GM19372 (cell line): ENCODE measurements at regions not wholly inside any gene's neighbourhood (a gene's known extent, or its start where the extent isn't known, plus 50 kb on each side); places are given as distances from the start of the nearest gene placed in this dataset.

Experiments
- ATAC-seq: cut with Tn5 transposase; IDR thresholded peaks from one replicate; pipeline ENCODE4 v1.9.1; 2021; ENCODE audit warnings: mild to moderate bottlenecking, low read depth, moderate library complexity; ENCODE audit not compliant: unreplicated experiment

- no peak for ATAC-seq
These were observed 421.2 kb upstream of the DAB1 start for GRCh38 chr1:57845041-57845440.

DNA sequence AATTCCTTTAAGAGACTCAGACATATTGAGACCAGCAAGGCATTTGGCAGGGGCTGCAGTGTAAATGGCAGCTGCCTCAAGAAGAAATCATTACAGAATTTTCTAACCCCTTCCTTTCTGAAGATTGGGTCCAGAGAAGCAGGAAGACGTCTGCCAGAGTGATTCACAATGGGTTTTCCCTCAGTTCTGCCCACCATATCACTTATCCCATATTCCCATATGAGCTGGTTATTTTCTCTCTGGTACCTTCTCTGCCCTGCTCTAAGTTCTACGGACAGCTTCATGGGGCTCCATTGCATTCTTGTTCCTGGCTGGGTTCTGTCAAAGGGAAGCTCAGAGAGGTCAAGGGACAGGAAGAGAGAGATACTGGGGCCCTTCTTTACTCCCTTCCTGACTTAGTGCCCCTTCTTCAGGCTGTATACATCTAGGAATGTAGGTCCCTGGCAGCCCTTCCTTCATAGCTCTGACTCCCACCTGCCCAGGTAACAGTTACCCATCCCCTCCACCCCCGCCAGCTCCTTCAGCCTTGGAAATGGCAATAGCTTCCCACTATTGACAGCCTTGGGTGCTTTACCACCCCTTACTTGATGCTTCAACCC lies 420.6 kb upstream of the DAB1 start:
- no peak for ATAC-seq

DNA sequence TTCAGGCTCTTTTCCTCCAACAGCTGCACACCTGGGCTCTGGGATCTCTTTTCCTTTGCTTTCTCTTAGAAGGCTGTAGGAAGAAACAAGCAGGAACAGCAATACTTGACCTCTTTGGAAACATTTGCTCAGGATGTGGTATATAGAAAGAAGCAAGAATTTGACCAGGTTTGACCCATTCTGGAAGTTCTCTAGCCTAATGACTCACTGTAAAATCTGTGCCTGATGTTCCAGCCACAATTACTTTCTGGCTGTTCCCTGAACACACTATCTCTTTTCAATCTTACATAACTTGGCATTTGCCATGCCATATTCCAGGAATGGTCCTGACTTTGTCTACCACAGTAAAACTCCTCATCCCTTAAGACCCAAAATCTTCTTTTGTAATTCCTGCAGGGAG lies 419.9 kb upstream of the DAB1 start:
- no peak for ATAC-seq

DNA sequence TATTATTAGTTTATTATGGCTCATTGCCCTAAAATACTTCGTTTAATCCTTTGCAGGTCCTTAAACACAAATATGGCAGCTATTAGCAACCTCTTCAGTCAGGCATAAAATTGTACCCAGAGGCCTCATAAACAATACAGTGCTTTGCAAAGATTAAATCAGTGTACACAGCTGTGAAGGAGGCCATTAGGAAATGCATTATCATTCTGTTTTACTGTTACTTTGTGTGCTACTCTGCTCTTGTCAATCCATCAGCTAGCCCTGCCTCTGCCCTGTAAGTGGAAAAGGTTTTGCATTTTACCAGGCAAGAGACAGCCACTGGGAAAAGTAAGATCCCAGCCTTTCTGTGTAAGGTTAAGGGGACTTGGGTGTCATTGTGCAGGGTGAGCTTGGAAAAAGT lies 415.7 kb upstream of the DAB1 start:
- ATAC-seq: no peak

GRCh38 chr1:57839067-57839466 lies 415.2 kb upstream of the DAB1 start:
- ATAC-seq: no peak

GRCh38 chr1:57835620-57836019 lies 411.8 kb upstream of the DAB1 start:
- no peak for ATAC-seq

DNA sequence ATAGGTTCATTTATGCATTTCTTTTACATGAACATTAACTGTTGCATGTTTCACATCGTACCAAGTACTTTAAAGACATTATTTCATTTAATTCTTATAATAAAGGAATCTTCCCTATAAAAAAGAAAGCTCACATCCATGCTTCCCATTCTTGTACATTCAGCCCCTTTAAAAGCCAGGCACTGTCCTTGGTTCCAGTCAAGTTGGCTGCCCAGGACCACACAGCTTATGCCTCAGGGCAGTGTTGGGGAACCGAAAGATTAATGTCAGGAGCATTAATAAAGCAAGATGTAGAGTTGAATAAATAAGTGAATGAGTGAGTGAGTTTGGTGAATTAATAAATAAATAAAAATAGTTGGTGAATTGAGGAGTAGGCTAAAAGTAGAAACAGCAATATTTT lies 409.4 kb upstream of the DAB1 start:
- ATAC-seq: no peak

GRCh38 chr1:57832612-57833011 lies 408.8 kb upstream of the DAB1 start:
- no peak for ATAC-seq

GRCh38 chr1:57831624-57832023 lies 407.8 kb upstream of the DAB1 start:
- ATAC-seq: no peak

- no peak for ATAC-seq
These were observed 402.7 kb upstream of the DAB1 start for GRCh38 chr1:57826535-57826934.

DNA sequence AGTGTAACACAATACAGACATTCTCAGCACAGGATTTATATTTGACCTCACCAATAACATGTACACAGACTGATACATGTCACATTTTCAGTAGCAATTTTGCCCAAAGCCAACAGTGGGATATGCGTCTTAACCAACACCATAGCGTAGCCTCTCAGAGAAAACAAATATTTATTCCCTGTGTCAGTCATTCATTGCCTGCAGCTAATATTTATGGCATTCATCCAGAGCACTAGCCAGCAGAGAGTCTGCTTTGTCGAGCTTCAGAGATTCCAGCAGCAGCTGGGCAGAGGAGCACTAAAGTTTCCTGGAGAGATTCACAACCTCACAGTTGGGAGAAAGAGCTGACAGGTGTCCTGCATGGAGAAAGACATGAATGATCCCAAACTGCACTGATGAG lies 400.7 kb upstream of the DAB1 start:
- ATAC-seq: no peak

- ATAC-seq: no peak
These were observed 396.7 kb upstream of the DAB1 start for GRCh38 chr1:57820356-57821095.

GRCh38 chr1:57819893-57820292 lies 396.0 kb upstream of the DAB1 start:
- ATAC-seq: no peak

DNA sequence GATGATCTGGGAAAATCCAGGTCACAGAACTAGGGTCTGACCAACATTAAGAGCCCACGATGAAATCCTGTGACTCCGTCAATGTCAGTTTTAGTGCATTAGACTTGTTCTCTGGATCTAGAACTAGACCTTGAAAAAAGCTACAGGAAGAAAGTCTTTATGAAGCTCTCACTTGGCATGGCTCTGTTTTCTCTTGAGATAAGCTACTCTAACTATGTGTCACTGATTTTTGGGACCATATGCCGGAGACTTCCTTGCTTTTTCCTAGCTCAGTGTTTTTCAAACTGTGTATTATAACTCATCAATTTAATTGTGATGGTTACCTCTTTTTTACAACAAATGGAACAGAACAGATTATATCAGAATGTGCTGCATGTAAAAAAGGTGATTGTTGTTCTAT lies 379.7 kb upstream of the DAB1 start:
- no peak for ATAC-seq

- no peak for ATAC-seq
These were observed 376.5 kb upstream of the DAB1 start for GRCh38 chr1:57800376-57800775.

- ATAC-seq: no peak
These were observed 375.7 kb upstream of the DAB1 start for GRCh38 chr1:57799490-57800115.

- no peak for ATAC-seq
These were observed 374.7 kb upstream of the DAB1 start for GRCh38 chr1:57798543-57798942.

DNA sequence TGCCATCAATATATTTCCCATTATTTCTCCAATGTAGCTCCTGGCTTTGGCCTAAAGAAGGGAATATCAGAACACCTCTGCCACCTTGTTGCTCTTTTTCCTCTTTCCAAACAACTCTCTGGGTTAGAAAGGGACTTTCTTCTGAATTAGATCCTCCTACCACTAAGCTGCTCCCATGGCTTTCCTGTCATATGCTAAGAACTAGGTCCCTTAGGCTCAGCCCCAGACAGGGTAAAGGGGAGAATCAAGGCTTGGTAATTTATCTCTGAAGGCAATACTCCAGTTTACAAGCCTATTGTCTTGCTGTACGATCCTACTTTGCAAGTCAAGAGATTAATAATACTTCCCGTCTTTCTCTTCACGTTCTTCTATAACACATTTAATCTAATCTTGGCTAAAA lies 373.2 kb upstream of the DAB1 start:
- ATAC-seq: no peak

GRCh38 chr1:57796616-57797015 lies 372.8 kb upstream of the DAB1 start:
- ATAC-seq: no peak

DNA sequence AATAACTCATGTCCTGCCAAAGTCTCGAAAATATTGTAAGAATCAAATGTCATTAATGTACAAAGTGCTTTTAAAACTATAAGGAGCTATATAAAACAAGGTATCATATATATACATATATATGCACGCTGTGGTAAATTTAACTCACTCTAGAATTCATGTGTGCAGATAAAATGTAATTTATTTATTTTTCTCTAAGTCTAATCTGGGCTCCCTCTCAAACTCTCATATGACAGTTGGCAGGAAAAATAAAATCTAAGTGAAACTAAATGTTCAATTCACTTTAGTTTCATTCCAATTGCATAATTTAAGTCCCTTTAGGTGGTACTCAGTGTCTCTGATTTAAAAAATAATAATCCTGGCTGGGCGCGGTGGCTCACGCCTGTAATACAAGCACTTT lies 372.0 kb upstream of the DAB1 start:
- ATAC-seq: no peak

DNA sequence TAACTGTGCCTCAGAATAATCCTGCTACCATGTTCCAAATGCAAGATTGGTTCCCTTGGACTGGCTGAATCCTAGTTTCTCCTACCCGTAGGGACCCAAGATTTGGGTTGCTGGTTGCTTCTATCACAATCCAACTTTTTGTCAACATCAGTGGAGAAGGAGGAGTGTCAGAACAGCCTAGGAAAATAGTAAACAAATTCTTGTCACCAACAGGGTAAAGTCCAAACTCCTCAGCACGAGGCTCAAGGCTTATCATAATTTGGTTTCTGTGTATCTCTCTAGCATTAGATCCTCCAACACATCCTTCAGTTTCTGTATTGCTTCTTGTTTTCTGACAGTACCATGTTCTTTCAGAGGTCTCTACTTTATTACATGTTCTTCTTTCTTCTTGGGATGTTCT lies 370.2 kb upstream of the DAB1 start:
- ATAC-seq: no peak

- no peak for ATAC-seq
These were observed 367.6 kb upstream of the DAB1 start for GRCh38 chr1:57791497-57791896.
